T-helper 17 cell (primary cell): ENCODE measurements at regions not wholly inside any gene's neighbourhood (a gene's known extent, or its start where the extent isn't known, plus 50 kb on each side); places are given as distances from the start of the nearest gene placed in this dataset.
"Not testable (repeated sequence)": the region's sequence is repeated elsewhere in the genome, so short reads cannot be mapped to it uniquely, and the experiment has no call there.

Experiments
- ATAC-seq: fragments of 150-1000 bp; cut with Tn5 transposase; 2 replicates; pipeline ENCODE4 v1.10.0; 2021; ENCODE audit warnings: mild to moderate bottlenecking, moderate library complexity
- DNase-seq, 3 donors: peaks; one replicate each; pipeline versions ENCODE4 v3.0.0 to v3.0.0-alpha.2; 2020 to 2021
- H3K9me3 ChIP-seq: one replicate; pipeline ENCODE4 v1.7.0; 2013; ENCODE audit warnings: low read length, mild to moderate bottlenecking; ENCODE audit not compliant: control insufficient read depth, poor library complexity, severe bottlenecking
- H3K27ac Mint-ChIP-seq: one replicate; pipeline ENCODE4 v1.8.0; 2022; ENCODE audit warnings: mild to moderate bottlenecking, moderate library complexity, mixed read lengths
- H3K27me3 Mint-ChIP-seq: one replicate; pipeline ENCODE4 v1.8.0; 2022; ENCODE audit warnings: mixed read lengths
- H3K36me3 Mint-ChIP-seq: one replicate; pipeline ENCODE4 v1.8.0; 2022; ENCODE audit warnings: low read depth, mixed read lengths
- H3K4me1 Mint-ChIP-seq: one replicate; pipeline ENCODE4 v1.8.0; 2022; ENCODE audit warnings: mild to moderate bottlenecking, mixed read lengths
- H3K4me3 Mint-ChIP-seq: one replicate; pipeline ENCODE4 v1.8.0; 2022; ENCODE audit warnings: mild to moderate bottlenecking, moderate library complexity, mixed read lengths

DNA sequence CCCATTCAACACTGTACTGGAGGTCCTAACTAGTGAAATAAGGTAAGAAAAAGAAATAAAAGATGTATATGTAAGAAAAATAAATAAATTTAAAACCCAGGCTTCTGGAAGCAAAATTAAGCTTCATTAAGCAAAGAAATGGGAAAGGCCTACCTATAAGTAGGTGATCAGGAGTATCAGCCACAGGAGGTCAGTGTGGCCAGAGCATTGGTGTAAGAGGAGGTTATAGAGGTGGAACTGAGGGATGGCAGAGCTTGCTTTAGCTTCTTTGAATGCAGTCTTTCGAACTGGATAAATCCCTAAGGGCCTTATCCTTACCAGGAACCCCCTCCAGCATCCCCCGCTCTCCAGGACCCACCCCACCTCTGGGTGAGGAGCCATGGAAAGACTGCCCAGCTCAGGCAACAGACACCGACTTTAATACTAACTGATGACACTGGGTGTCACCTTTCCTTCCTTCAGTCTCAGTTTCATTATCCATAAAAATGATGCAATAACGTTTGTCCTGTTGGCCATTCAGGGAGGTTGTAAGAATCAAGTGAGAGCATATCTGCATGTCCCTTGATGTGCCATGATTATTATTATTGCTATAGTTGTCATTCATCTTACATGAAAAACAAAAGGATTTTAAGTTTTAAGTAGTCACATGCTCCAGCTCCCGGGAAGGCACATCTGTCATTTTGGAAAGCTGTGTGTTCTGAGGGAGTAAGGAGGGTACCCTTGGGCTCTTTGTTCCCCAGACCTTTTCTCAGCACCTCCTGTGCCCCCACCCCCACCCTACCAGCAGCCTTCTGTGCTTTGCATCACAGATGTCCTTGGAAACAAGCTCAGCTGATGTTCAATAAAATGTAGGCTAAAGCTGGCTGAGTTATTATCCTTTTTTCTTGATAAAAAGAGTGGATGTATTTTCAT, 50.8 kb upstream of the CTNNA1 start:
- Mint-ChIP-seq H3K27ac (no peak overlapping the region), H3K4me1 (no peaks in the 10 kb centered on the region), H3K36me3 (peaks cover 2% of the 10 kb centered on the region), H3K27me3 (peaks cover 82% of the 10 kb centered on the region), H3K4me3 (no peak overlapping the region)
- ATAC-seq, result no peak
- DNase-seq, result no peak
- no peaks in the 10 kb centered on the region for H3K9me3 ChIP-seq

DNA sequence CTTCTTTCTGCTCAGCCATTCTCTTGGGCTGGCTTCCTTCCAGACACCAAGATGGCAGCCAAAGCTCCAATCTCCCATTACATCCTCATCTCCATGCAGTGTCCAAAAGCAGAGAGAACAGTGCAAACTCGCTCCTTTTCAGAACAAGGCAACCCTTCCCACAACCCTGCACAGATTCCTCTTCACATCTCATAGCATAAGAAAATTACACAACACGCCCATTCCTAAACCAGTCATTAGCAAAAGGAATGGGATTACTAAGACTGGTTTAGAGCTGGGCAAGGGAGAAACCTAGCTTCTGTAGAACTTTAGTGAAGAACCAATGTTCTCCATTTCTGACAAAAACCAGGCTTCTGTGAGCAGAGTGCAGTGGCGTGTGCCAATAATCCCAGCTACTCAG, 51.5 kb upstream of the CTNNA1 start:
- Mint-ChIP-seq H3K27me3 (peaks cover 78% of the 10 kb centered on the region), H3K36me3 (peaks cover 2% of the 10 kb centered on the region), H3K27ac (no peak overlapping the region), H3K4me1 (no peaks in the 10 kb centered on the region), H3K4me3 (no peak overlapping the region)
- DNase-seq, result no peak
- no peaks in the 10 kb centered on the region for H3K9me3 ChIP-seq
- ATAC-seq, result no peak

- H3K36me3 Mint-ChIP-seq, result peaks cover 2% of the 10 kb centered on the region
- DNase-seq (no peak), ATAC-seq (no peak)
- H3K27ac Mint-ChIP-seq, result no peak overlapping the region
- H3K27me3 Mint-ChIP-seq, result peaks cover 76% of the 10 kb centered on the region
- H3K4me3 Mint-ChIP-seq, result no peak overlapping the region
- no peaks in the 10 kb centered on the region for H3K4me1 Mint-ChIP-seq
- H3K9me3 ChIP-seq, result no peaks in the 10 kb centered on the region
Measured at GRCh38 chr5:138700581-138701362, 52.5 kb upstream of the CTNNA1 start.

DNA sequence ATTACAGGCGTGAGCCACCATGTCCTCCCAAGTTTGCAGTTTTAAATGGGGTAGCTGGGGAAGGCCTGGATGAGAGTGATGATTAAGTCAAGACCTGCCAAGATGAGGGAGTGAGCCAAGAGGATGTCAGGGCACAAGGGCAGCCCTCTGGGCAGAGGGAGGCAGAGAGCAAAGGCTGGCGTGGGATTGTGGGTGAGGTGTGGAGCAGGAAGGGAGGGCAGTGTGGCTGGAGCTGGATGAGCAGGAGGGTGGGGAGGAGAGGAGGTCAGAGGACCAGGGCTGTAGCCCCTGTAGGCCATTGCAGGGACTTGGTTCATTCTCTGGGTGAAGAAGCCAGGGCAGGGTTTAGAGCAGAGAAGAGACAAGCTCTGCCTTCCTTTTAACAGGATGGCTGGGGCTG, 53.7 kb upstream of the CTNNA1 start:
- no peak for ATAC-seq
- H3K9me3 ChIP-seq, result no peaks in the 10 kb centered on the region
- H3K27me3 Mint-ChIP-seq, result peaks cover 70% of the 10 kb centered on the region
- DNase-seq, result no peak
- H3K27ac Mint-ChIP-seq, result no peak overlapping the region
- H3K4me1 Mint-ChIP-seq, result no peaks in the 10 kb centered on the region
- no peak overlapping the region for H3K4me3 Mint-ChIP-seq
- H3K36me3 Mint-ChIP-seq, result peaks cover 2% of the 10 kb centered on the region

- Mint-ChIP-seq H3K27ac (no peak overlapping the region), H3K4me1 (no peaks in the 10 kb centered on the region), H3K4me3 (no peak overlapping the region), H3K36me3 (peaks cover 2% of the 10 kb centered on the region), H3K27me3 (peaks cover 73% of the 10 kb centered on the region)
- no peaks in the 10 kb centered on the region for H3K9me3 ChIP-seq
- ATAC-seq (no peak), DNase-seq (no peak)
Measured at GRCh38 chr5:138698713-138699112, 54.5 kb upstream of the CTNNA1 start.

GRCh38 chr5:138697720-138698360, 55.4 kb upstream of the CTNNA1 start:
- no peak for DNase-seq
- Mint-ChIP-seq H3K27me3 (peaks cover 67% of the 10 kb centered on the region), H3K36me3 (no peaks in the 10 kb centered on the region), H3K4me1 (no peaks in the 10 kb centered on the region), H3K4me3 (no peak overlapping the region), H3K27ac (no peak overlapping the region)
- ATAC-seq, result no peak
- no peaks in the 10 kb centered on the region for H3K9me3 ChIP-seq

DNA sequence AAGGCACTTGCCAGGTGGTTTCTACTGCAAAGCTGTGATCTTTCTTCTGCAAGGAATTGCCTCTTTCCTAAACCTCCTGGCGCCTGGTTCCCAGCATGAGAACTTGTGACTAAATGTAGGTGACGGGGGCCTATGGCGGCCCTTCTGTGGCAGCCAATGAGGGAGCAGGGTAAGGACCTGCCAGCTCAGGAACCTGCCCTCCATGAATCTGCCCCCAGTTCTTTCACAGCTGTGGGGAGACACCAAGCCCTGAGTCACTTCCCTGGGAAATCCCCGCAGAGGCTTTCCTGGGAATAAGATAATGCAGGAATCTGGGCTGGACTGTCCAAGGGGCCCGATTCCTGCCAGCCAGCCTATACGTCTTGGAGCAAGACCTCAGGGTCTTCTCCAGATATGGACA, 56.7 kb upstream of the CTNNA1 start:
- no peak for ATAC-seq
- H3K27me3 Mint-ChIP-seq, result peaks cover 59% of the 10 kb centered on the region
- no peak overlapping the region for H3K4me3 Mint-ChIP-seq
- DNase-seq, result no peak
- H3K9me3 ChIP-seq, result no peaks in the 10 kb centered on the region
- H3K36me3 Mint-ChIP-seq, result no peaks in the 10 kb centered on the region
- no peaks in the 10 kb centered on the region for H3K4me1 Mint-ChIP-seq
- no peak overlapping the region for H3K27ac Mint-ChIP-seq

GRCh38 chr5:138695781-138696180, 57.4 kb upstream of the CTNNA1 start:
- no peak overlapping the region for H3K27ac Mint-ChIP-seq
- H3K4me1 Mint-ChIP-seq, result no peaks in the 10 kb centered on the region
- H3K4me3 Mint-ChIP-seq, result no peak overlapping the region
- DNase-seq, result no peak
- ATAC-seq, result no peak
- peaks cover 56% of the 10 kb centered on the region for H3K27me3 Mint-ChIP-seq
- no peaks in the 10 kb centered on the region for H3K9me3 ChIP-seq
- H3K36me3 Mint-ChIP-seq, result no peaks in the 10 kb centered on the region

DNA sequence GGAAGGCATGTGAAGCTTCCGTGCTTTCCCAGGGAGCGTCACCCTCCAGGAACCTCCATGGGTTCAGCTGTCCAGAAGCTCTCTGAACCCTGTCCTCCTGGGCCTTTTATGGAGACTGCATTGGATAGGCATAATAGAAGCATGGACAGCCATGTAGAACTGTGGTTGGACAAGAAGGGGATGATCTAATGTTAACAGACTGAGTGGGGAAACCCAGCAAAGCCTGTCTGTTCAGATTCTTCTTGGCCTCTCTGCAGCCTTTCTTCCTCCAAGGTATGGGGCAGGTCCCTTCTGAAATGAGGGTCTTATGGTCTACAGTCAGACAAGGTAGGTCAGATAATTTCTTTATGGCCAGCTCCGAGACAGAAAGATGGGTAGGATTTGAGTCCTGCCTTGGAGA, 59.1 kb upstream of the CTNNA1 start:
- Mint-ChIP-seq H3K4me1 (no peaks in the 10 kb centered on the region), H3K27ac (no peak overlapping the region), H3K27me3 (peaks cover 41% of the 10 kb centered on the region), H3K36me3 (no peaks in the 10 kb centered on the region), H3K4me3 (no peak overlapping the region)
- H3K9me3 ChIP-seq, result no peaks in the 10 kb centered on the region
- ATAC-seq (no peak), DNase-seq (no peak)

DNA sequence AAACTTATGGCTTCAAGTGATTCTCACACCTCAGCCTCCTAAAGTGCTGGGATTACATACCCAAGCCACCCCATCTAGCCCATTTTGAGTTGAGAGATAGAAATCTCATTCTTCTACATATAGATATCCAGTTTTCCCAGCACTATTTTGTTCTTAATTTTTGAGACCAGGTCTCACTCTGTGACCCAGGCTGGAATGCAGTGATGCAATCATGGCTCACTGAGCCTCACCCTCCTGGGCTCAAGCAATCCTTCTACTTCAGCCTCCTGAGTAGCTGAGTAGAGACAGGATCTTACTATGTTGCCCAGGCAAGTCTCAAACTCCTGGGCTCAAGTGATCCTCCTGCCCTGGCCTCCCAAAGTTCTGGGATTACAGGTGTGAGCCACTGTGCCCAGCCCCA, 60.9 kb upstream of the CTNNA1 start:
- H3K4me1 Mint-ChIP-seq, result no peaks in the 10 kb centered on the region
- no peaks in the 10 kb centered on the region for H3K9me3 ChIP-seq
- peaks cover 40% of the 10 kb centered on the region for H3K27me3 Mint-ChIP-seq
- no peak for DNase-seq
- H3K36me3 Mint-ChIP-seq, result no peaks in the 10 kb centered on the region
- no peak overlapping the region for H3K4me3 Mint-ChIP-seq
- no peak for ATAC-seq
- no peak overlapping the region for H3K27ac Mint-ChIP-seq

- DNase-seq (no peak), ATAC-seq (no peak)
- Mint-ChIP-seq H3K4me3 (no peak overlapping the region), H3K36me3 (no peaks in the 10 kb centered on the region), H3K27ac (no peak overlapping the region), H3K27me3 (peaks cover 33% of the 10 kb centered on the region), H3K4me1 (no peaks in the 10 kb centered on the region)
- H3K9me3 ChIP-seq, result no peaks in the 10 kb centered on the region
Measured at GRCh38 chr5:138686668-138687067, 66.6 kb upstream of the CTNNA1 start.

DNA sequence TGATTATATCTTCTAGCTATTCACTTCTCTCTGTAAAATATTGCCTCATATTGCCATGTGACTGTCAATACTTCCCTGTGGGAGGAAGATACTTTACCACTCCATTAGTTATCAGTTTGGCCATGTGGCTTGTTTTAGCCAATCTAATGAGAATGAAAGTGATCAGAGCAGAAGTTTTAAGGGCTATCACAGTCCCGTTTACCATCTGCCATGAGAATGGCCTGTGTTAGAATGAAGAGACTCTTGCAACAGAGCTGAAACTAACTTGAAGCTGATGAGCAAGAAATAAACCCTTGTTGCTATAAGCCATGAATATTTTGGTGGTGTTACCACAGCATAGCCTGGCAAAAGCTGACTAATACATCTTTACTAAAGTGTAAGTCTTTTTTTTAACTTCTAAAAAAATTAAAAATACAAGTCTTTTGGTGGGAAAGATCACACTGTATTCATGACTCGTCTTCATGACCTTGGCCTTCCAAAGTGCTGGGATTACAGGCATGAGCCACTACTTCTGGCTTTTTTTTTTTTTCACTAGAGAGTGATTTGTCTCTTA, 68.0 kb upstream of the CTNNA1 start:
- Mint-ChIP-seq H3K4me1 (no peaks in the 10 kb centered on the region), H3K27me3 (peaks cover 37% of the 10 kb centered on the region), H3K27ac (no peak overlapping the region), H3K36me3 (no peaks in the 10 kb centered on the region), H3K4me3 (no peak overlapping the region)
- H3K9me3 ChIP-seq, result no peaks in the 10 kb centered on the region
- no peak for ATAC-seq
- DNase-seq, result no peak

GRCh38 chr5:138682462-138682861, 70.8 kb upstream of the CTNNA1 start:
- H3K27ac Mint-ChIP-seq, H3K36me3 Mint-ChIP-seq, H3K4me1 Mint-ChIP-seq, H3K4me3 Mint-ChIP-seq, H3K9me3 ChIP-seq, ATAC-seq, DNase-seq: not testable (repeated sequence)
- H3K27me3 Mint-ChIP-seq, result peaks cover 29% of the 10 kb centered on the region
